K562 (cell line): ENCODE measurements at regions not wholly inside any gene's neighbourhood (a gene's known extent, or its start where the extent isn't known, plus 50 kb on each side); places are given as distances from the start of the nearest gene placed in this dataset.

ENCODE experiments used
- ATAC-seq: fragments of 200-7000 bp; cut with Tn5 transposase; 3 replicates; pipeline ENCODE4 v1.9.1; 2020; ENCODE audit warnings: moderate library complexity
- BruUV-seq: library from RNA; stranded (reverse); fragments of 400-500 nt; replicated peaks from 2 replicates; lab custom pipeline; 2021; lab: Mats Ljungman, UMichigan
- CTCF ChIA-PET: fragments of 300-600 bp; formaldehyde crosslinking; extraction: SDS; loops from one replicate; lab custom pipeline; 2021; ENCODE audit warnings: low intra/inter-chr PET ratio; lab: Yijun Ruan, JAX
- POLR2A ChIA-PET: fragments of 300-600, 350-650 bp; sonication (Branson Sonifier 250); formaldehyde crosslinking; extraction: SDS; loops from one replicate; lab custom pipeline; 2021; ENCODE audit warnings: antibody characterized with exemption, inconsistent platforms; lab: Yijun Ruan, JAX
- DNase-seq, 4 experiments: peaks; one replicate each; pipeline versions ENCODE4 v3.0.0 to v3.0.0-alpha.2; 2011 to 2018; ENCODE audit warnings: low spot score in 3 of 4, mixed read lengths in 3 of 4; ENCODE audit errors: extremely low read depth in 1 of 4
- FAIRE-seq: peaks from 2 replicates; lab custom pipeline; 2011; peaks lifted over from hg19 to GRCh38; lab: Jason Lieb, UNC
- H2AFZ ChIP-seq: 2 replicates; pipeline ENCODE4 v1.6.0; 2011; ENCODE audit warnings: low read depth, low read length, control low read depth, inconsistent platforms
- H3K27ac ChIP-seq: fragments of 200-600 bp; 3 replicates; pipeline ENCODE4 v1.8.0; 2011; ENCODE audit warnings: low read depth, mild to moderate bottlenecking, control low read depth, inconsistent platforms, low read length, moderate library complexity, mixed read lengths; ENCODE audit errors: extremely low read depth
- H3K27me3 ChIP-seq, 2 experiments: fragments of 300-600 bp in 1 of 2; 2 replicates in 1 of 2; 3 replicates in 1 of 2; pipeline versions ENCODE4 v1.6.0 to v1.8.0; 2011; ENCODE audit warnings: inconsistent platforms in 2 of 2, low read length in 2 of 2, mild to moderate bottlenecking in 1 of 2, mixed read lengths in 1 of 2, moderate library complexity in 1 of 2; ENCODE audit not compliant: control insufficient read depth in 2 of 2, insufficient read depth in 2 of 2
- H3K36me3 ChIP-seq: fragments of 300-600 bp; 3 replicates; pipeline ENCODE4 v1.8.0; 2011; ENCODE audit warnings: mild to moderate bottlenecking, low read length, inconsistent platforms; ENCODE audit not compliant: control insufficient read depth, insufficient read depth
- H3K4me1 ChIP-seq, 2 experiments: fragments of 200-600 bp in 1 of 2; replicated peaks in 1 of 2; 2 replicates in 1 of 2; 3 replicates in 1 of 2; pipeline versions ENCODE4 v1.5.1 to v1.8.0; 2011; ENCODE audit warnings: inconsistent platforms in 2 of 2, low read length in 2 of 2, mild to moderate bottlenecking in 1 of 2, mixed read lengths in 1 of 2, moderate library complexity in 1 of 2; ENCODE audit not compliant: control insufficient read depth in 2 of 2, insufficient read depth in 2 of 2
- H3K4me2 ChIP-seq: 2 replicates; pipeline ENCODE4 v1.6.1; 2011; ENCODE audit warnings: low read length, control low read depth, inconsistent platforms, mixed read lengths; ENCODE audit not compliant: insufficient read depth
- H3K4me3 ChIP-seq: fragments of 200-600 bp; sonication (generic), shearing (Covaris generic); 2 replicates; pipeline ENCODE4 v1.5.1; 2016; ENCODE audit warnings: control low read depth, inconsistent platforms
- H3K79me2 ChIP-seq: fragments of 200-600 bp; 3 replicates; pipeline ENCODE4 v1.8.0; 2011; ENCODE audit warnings: low read length, inconsistent platforms; ENCODE audit not compliant: control insufficient read depth, insufficient read depth
- H3K9ac ChIP-seq, 2 experiments: 2 replicates each; pipeline versions ENCODE4 v1.6.0 to v1.6.1; 2011; ENCODE audit warnings: low read depth in 2 of 2, low read length in 2 of 2, control low read depth in 1 of 2, inconsistent platforms in 1 of 2, mild to moderate bottlenecking in 1 of 2, mixed read lengths in 1 of 2; ENCODE audit not compliant: insufficient read depth in 1 of 2
- H3K9me1 ChIP-seq: one replicate; pipeline ENCODE4 v1.6.0; 2011; ENCODE audit warnings: inconsistent platforms, mild to moderate bottlenecking, low read length, moderate library complexity; ENCODE audit not compliant: control insufficient read depth, insufficient read depth
- H3K9me3 ChIP-seq: replicated peaks from 2 replicates; pipeline ENCODE4 v1.5.1; 2011; ENCODE audit warnings: low read depth, low read length, inconsistent platforms; ENCODE audit not compliant: control insufficient read depth, insufficient read depth
- H4K20me1 ChIP-seq: replicated peaks from 2 replicates; pipeline ENCODE4 v1.6.1; 2011; ENCODE audit warnings: low read length, inconsistent platforms, mixed read lengths; ENCODE audit not compliant: control insufficient read depth, insufficient read depth
- CAMTA2 ChIP-seq: fragments of 250-450 bp; sonication (Bioruptor Pico); conservative IDR thresholded peaks from 2 replicates; pipeline ENCODE4 v1.5.1; 2022
- GABPB2 ChIP-seq: fragments of 250-450 bp; sonication (Bioruptor Pico); conservative IDR thresholded peaks from 2 replicates; pipeline ENCODE4 v1.5.1; 2021; ENCODE audit warnings: mild to moderate bottlenecking
- MAZ ChIP-seq, 2 experiments: fragments of 450-650 bp in 1 of 2; sonication (generic) in 1 of 2; formaldehyde crosslinking; IDR thresholded peaks in 1 of 2; conservative IDR thresholded peaks in 1 of 2; 2 replicates each; pipeline versions ENCODE4 v1.4.0 to v1.5.0; 2020; ENCODE audit warnings: mild to moderate bottlenecking in 1 of 2, missing genetic modification reagents in 1 of 2
- PML ChIP-seq: IDR thresholded peaks from 2 replicates; pipeline ENCODE4 v1.6.1; 2012; ENCODE audit warnings: low read length, inconsistent platforms
- POU5F1 ChIP-seq: fragments of 150-350 bp; IDR thresholded peaks from 2 replicates; pipeline ENCODE4 v1.6.1; 2014; ENCODE audit warnings: borderline replicate concordance, low read length, low read depth, mild to moderate bottlenecking; ENCODE audit not compliant: partially characterized antibody
- PRPF4 ChIP-seq: fragments of 200-400 bp; formaldehyde crosslinking; IDR thresholded peaks from one replicate; pipeline ENCODE4 v1.6.1; 2017; ENCODE audit warnings: low read length, low read depth, mild to moderate bottlenecking; ENCODE audit not compliant: insufficient read depth, poor library complexity, severe bottlenecking
- RNF2 ChIP-seq: sonication (generic); IDR thresholded peaks from 2 replicates; pipeline ENCODE4 v1.6.1; 2016
- SLC30A9 ChIP-seq: fragments of 250-450 bp; sonication (Bioruptor Pico); IDR thresholded peaks from 2 replicates; pipeline ENCODE4 v1.8.0; 2022; ENCODE audit warnings: mild to moderate bottlenecking, moderate library complexity
- SRF ChIP-seq, 2 experiments: fragments of 250-450, 450-650 bp in 1 of 2; sonication (Bioruptor Pico) in 1 of 2; sonication (generic) in 1 of 2; formaldehyde crosslinking; IDR thresholded peaks; 2 replicates each; pipeline versions ENCODE4 v1.5.0 to v1.5.1; 2020 to 2022; ENCODE audit warnings: mild to moderate bottlenecking in 1 of 2, missing genetic modification reagents in 1 of 2
- TCF3 ChIP-seq: sonication (generic); formaldehyde crosslinking; IDR thresholded peaks from 2 replicates; pipeline ENCODE4 v1.4.0; 2020; ENCODE audit warnings: mild to moderate bottlenecking, missing genetic modification reagents
- ZNF551 ChIP-seq: fragments of 250-450 bp; sonication (Bioruptor Pico); IDR thresholded peaks from 2 replicates; pipeline ENCODE4 v1.5.0; 2021; ENCODE audit warnings: mild to moderate bottlenecking, moderate library complexity
- ZNF561 ChIP-seq: fragments of 450-650 bp; formaldehyde crosslinking; conservative IDR thresholded peaks from 2 replicates; pipeline ENCODE4 v1.4.0; 2020; ENCODE audit warnings: mild to moderate bottlenecking, moderate library complexity
- ZNF75A ChIP-seq: fragments of 450-650 bp; formaldehyde crosslinking; IDR thresholded peaks from 2 replicates; pipeline ENCODE4 v1.4.0; 2020; ENCODE audit warnings: mild to moderate bottlenecking
- WGBS: fragments of 100-300 bp; shearing (Covaris generic); methylation state at CpG from one replicate; pipeline ENCODE4 v1.1.6; 2016; ENCODE audit warnings: low coverage, mixed read lengths; ENCODE audit not compliant: insufficient coverage; ENCODE audit errors: missing lambda C conversion rate; 5-methylcytosine and 5-hydroxymethylcytosine counted together
- in situ Hi-C: fragments of 300-500 bp; cut with MboI; formaldehyde crosslinking; loops from 4 replicates; pipeline ENCODE4 v1.15.0; 2018; ENCODE audit warnings: inconsistent platforms, mixed read lengths
- intact Hi-C: fragments of 100-400 bp; cut with micrococcal nuclease; formaldehyde crosslinking; loops from 2 replicates; pipeline ENCODE4 v1.14.2; 2022
- TF ChIP-seq, protein P1 (sequence below): sonication (generic); formaldehyde crosslinking; IDR thresholded peaks from 2 replicates; pipeline ENCODE4 v1.5.0; 2020; ENCODE audit warnings: missing genetic modification reagents
- TF ChIP-seq, protein P2 (sequence below): IDR thresholded peaks from 2 replicates; pipeline ENCODE4 v1.6.1; 2012; ENCODE audit warnings: low read depth, low read length, improper control_type of control experiment, borderline replicate concordance
- TF ChIP-seq, protein P3 (sequence below): fragments of 450-650 bp; IDR thresholded peaks from one replicate; pipeline ENCODE4 v1.6.1; 2018; ENCODE audit warnings: mild to moderate bottlenecking, moderate library complexity; ENCODE audit not compliant: partially characterized antibody

DNA sequence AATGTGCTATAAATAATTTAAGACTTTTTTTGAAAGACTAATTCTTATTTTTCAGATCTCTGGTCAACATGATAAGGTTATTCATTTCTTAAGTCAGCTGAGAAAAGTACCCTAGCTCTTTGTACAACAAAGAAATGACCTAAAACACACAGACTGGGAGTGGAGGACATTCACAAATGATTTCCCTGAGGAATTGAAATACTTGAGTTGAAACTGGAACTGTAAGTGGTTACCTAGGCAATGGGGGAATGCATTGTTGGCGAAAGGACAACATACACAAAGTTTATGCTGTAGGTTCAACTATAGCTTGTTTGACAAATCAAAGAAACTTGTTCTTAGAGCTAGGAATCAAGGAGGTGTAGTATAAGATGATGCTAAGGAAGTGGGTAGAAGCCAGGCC, 915.5 kb downstream of the FAT4 start:
- in situ Hi-C loops: no loop called here
- Histone ChIP-seq H3K4me1 (no peaks in the 10 kb centered on the region), H3K9ac (no peak overlapping the region), H3K27me3 (no peaks in the 10 kb centered on the region), H3K79me2 (no peaks in the 10 kb centered on the region), H3K9me1 (no peaks in the 10 kb centered on the region), H3K4me3 (no peak overlapping the region), H4K20me1 (no peaks in the 10 kb centered on the region), H3K4me2 (no peak overlapping the region), H3K27ac (no peak overlapping the region), H2AFZ (no peak overlapping the region), H3K9me3 (no peaks in the 10 kb centered on the region), H3K36me3 (no peaks in the 10 kb centered on the region)
- DNase-seq (no peak), ATAC-seq (no peak), FAIRE-seq (no peak)
- TF ChIP-seq ZNF551 (CRISPR knock-in tag) (no peak), ZNF561 (CRISPR knock-in tag) (no peak), CAMTA2 (CRISPR knock-in tag) (no peak), TCF3 (CRISPR knock-in tag) (no peak), ZNF75A (CRISPR knock-in tag) (no peak), POU5F1 (no peak), SRF (CRISPR knock-in tag; IDR thresholded peaks at IDR 0.05) (no peak), PRPF4 (no peak), SLC30A9 (CRISPR knock-in tag) (no peak), RNF2 (no peak), GABPB2 (CRISPR knock-in tag) (no peak), MAZ (CRISPR knock-in tag; conservative IDR thresholded peaks at IDR 0.05 in 1 of 2, IDR thresholded peaks at IDR 0.05 in 1 of 2) (no peak), PML (no peak)
- TF ChIP-seq, protein P1, sequence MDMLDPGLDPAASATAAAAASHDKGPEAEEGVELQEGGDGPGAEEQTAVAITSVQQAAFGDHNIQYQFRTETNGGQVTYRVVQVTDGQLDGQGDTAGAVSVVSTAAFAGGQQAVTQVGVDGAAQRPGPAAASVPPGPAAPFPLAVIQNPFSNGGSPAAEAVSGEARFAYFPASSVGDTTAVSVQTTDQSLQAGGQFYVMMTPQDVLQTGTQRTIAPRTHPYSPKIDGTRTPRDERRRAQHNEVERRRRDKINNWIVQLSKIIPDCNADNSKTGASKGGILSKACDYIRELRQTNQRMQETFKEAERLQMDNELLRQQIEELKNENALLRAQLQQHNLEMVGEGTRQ (CRISPR knock-in tag): no peak
- TF ChIP-seq, protein P2, sequence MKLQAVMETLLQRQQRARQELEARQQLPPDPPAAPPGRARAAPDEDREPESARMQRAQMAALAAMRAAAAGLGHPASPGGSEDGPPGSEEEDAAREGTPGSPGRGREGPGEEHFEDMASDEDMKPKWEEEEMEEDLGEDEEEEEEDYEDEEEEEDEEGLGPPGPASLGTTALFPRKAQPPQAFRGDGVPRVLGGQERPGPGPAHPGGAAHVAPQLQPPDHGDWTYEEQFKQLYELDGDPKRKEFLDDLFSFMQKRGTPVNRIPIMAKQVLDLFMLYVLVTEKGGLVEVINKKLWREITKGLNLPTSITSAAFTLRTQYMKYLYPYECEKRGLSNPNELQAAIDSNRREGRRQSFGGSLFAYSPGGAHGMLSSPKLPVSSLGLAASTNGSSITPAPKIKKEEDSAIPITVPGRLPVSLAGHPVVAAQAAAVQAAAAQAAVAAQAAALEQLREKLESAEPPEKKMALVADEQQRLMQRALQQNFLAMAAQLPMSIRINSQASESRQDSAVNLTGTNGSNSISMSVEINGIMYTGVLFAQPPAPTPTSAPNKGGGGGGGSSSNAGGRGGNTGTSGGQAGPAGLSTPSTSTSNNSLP: no peak
- TF ChIP-seq, protein P3, sequence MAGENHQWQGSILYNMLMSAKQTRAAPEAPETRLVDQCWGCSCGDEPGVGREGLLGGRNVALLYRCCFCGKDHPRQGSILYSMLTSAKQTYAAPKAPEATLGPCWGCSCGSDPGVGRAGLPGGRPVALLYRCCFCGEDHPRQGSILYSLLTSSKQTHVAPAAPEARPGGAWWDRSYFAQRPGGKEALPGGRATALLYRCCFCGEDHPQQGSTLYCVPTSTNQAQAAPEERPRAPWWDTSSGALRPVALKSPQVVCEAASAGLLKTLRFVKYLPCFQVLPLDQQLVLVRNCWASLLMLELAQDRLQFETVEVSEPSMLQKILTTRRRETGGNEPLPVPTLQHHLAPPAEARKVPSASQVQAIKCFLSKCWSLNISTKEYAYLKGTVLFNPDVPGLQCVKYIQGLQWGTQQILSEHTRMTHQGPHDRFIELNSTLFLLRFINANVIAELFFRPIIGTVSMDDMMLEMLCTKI: no peak
- intact Hi-C loops: no loop called here
- POLR2A ChIA-PET: no interaction called here
- WGBS: 17% methylated on average over 1 of the region's 1 CpG
- CTCF ChIA-PET: no interaction called here
- no TSS peak for BruUV-seq
